ENCODE measurements at regions not wholly inside any gene's neighbourhood (a gene's known extent, or its start where the extent isn't known, plus 50 kb on each side); places are given as distances from the start of the nearest gene placed in this dataset.

- no peak for ATAC-seq
- H3K4me3 ChIP-seq = no peak overlapping the region
- H3K27me3 ChIP-seq = no peaks in the 10 kb centered on the region
- no peak overlapping the region for H3K27ac ChIP-seq
- H3K9me3 ChIP-seq = no peaks in the 10 kb centered on the region
- 25 to 44% methylated on average over 1 to 9 of the region's 9 CpGs for WGBS, 2 donors (ENCODE audit: low coverage in 1 of 2)
- no peaks in the 10 kb centered on the region for H3K36me3 ChIP-seq
- H3K4me1 ChIP-seq = no peaks in the 10 kb centered on the region
- TF ChIP-seq POLR2A (IDR thresholded peaks at IDR 0.05) (no peak), POLR2AphosphoS5 (IDR thresholded peaks at IDR 0.05) (no peak), CTCF (IDR thresholded peaks at IDR 0.05) (no peak), EP300 (IDR thresholded peaks at IDR 0.05) (no peak)
Measured at GRCh38 chr13:75173457-75174356, 308.3 kb downstream of the TBC1D4 start.

- Histone ChIP-seq H3K27me3 (no peaks in the 10 kb centered on the region), H3K9me3 (no peaks in the 10 kb centered on the region), H3K4me1 (no peaks in the 10 kb centered on the region), H3K27ac (no peak overlapping the region), H3K36me3 (no peaks in the 10 kb centered on the region), H3K4me3 (no peak overlapping the region)
- no peak for ATAC-seq
- 78 to 81% methylated on average over 2 to 3 of the region's 3 CpGs for WGBS, 2 donors (ENCODE audit: low coverage in 1 of 2)
- no peak for TF ChIP-seq CTCF (IDR thresholded peaks at IDR 0.05)
- TF ChIP-seq EP300 (IDR thresholded peaks at IDR 0.05) = no peak
- TF ChIP-seq POLR2A (IDR thresholded peaks at IDR 0.05) = no peak
- no peak for TF ChIP-seq POLR2AphosphoS5 (IDR thresholded peaks at IDR 0.05)
Measured at GRCh38 chr13:75170311-75170710, 311.7 kb downstream of the TBC1D4 start.

- ATAC-seq = no peak
- H3K9me3 ChIP-seq = no peaks in the 10 kb centered on the region
- H3K4me1 ChIP-seq = no peaks in the 10 kb centered on the region
- no peaks in the 10 kb centered on the region for H3K36me3 ChIP-seq
- no peak overlapping the region for H3K4me3 ChIP-seq
- WGBS, 2 donors (ENCODE audit: low coverage in 1 of 2) = 71 to 85% methylated on average over 3 to 4 of the region's 4 CpGs
- H3K27me3 ChIP-seq = no peaks in the 10 kb centered on the region
- no peak for TF ChIP-seq POLR2AphosphoS5 (IDR thresholded peaks at IDR 0.05)
- no peak for TF ChIP-seq POLR2A (IDR thresholded peaks at IDR 0.05)
- TF ChIP-seq CTCF (IDR thresholded peaks at IDR 0.05) = no peak
- TF ChIP-seq EP300 (IDR thresholded peaks at IDR 0.05) = no peak
- no peak overlapping the region for H3K27ac ChIP-seq
Measured at GRCh38 chr13:75165543-75166230, 316.3 kb downstream of the TBC1D4 start.

GRCh38 chr13:75161804-75162203, 320.2 kb downstream of the TBC1D4 start:
- WGBS, 2 donors (ENCODE audit: low coverage in 1 of 2) = 82 to 87% methylated on average over 6 to 8 of the region's 8 CpGs
- Histone ChIP-seq H3K9me3 (no peaks in the 10 kb centered on the region), H3K4me3 (no peak overlapping the region), H3K36me3 (no peaks in the 10 kb centered on the region), H3K27me3 (no peaks in the 10 kb centered on the region), H3K27ac (no peak overlapping the region), H3K4me1 (no peaks in the 10 kb centered on the region)
- ATAC-seq = no peak
- TF ChIP-seq CTCF (IDR thresholded peaks at IDR 0.05) = no peak
- no peak for TF ChIP-seq POLR2A (IDR thresholded peaks at IDR 0.05)
- no peak for TF ChIP-seq EP300 (IDR thresholded peaks at IDR 0.05)
- TF ChIP-seq POLR2AphosphoS5 (IDR thresholded peaks at IDR 0.05) = no peak

Measured in gastroesophageal sphincter (tissue), 4 donors.